Fibroblast of lung (primary cell): ENCODE measurements at regions not wholly inside any gene's neighbourhood (a gene's known extent, or its start where the extent isn't known, plus 50 kb on each side); places are given as distances from the start of the nearest gene placed in this dataset.

ENCODE experiments used
- CTCF ChIP-seq, 2 donors: IDR thresholded peaks in 1 of 2; conservative IDR thresholded peaks in 1 of 2; 1 replicate in 1 of 2; 2 replicates in 1 of 2; pipeline ENCODE4 v1.5.1; 2011 to 2012; ENCODE audit warnings: low read length in 2 of 2, control low read depth in 1 of 2, inconsistent platforms in 1 of 2, low read depth in 1 of 2, mild to moderate bottlenecking in 1 of 2
- EZH2 ChIP-seq: IDR thresholded peaks from 2 replicates; pipeline ENCODE4 v1.5.1; 2012; ENCODE audit warnings: low read length, control low read depth, mild to moderate bottlenecking; ENCODE audit errors: missing control alignments

- no peak for TF ChIP-seq CTCF (conservative IDR thresholded peaks at IDR 0.05 in 1 of 2, IDR thresholded peaks at IDR 0.05 in 1 of 2; ENCODE audit: low read depth in 1 of 2, low read length in 2 of 2)
- TF ChIP-seq EZH2, result no peak
Observed at GRCh38 chr10:71131096-71131495, 81.3 kb upstream of the UNC5B start.
